HL-60 (cell line): ENCODE measurements at regions not wholly inside any gene's neighbourhood (a gene's known extent, or its start where the extent isn't known, plus 50 kb on each side); places are given as distances from the start of the nearest gene placed in this dataset.

Experiments used
- DNase-seq, 2 experiments: peaks; one replicate each; pipeline ENCODE4 v3.0.0-alpha.2; 2010 to 2020; ENCODE audit warnings: low read depth in 1 of 2, low spot score in 1 of 2
- H3K27ac ChIP-seq: fragments of 250-450 bp; sonication (Bioruptor Pico); replicated peaks from 2 replicates; pipeline ENCODE4 v1.5.1; 2020; ENCODE audit warnings: mild to moderate bottlenecking, moderate library complexity
- H3K27me3 ChIP-seq: fragments of 250-450 bp; sonication (Bioruptor Pico); 2 replicates; pipeline ENCODE4 v1.5.1; 2021; ENCODE audit warnings: mild to moderate bottlenecking, moderate library complexity; ENCODE audit not compliant: insufficient read depth, poor library complexity, severe bottlenecking
- H3K4me3 ChIP-seq: replicated peaks from 2 replicates; pipeline ENCODE4 v1.5.1; 2011; ENCODE audit warnings: mild to moderate bottlenecking, control low read depth, low read length; ENCODE audit not compliant: insufficient read depth
- GABPA ChIP-seq: IDR thresholded peaks from 2 replicates; pipeline ENCODE4 v1.6.1; 2012; ENCODE audit warnings: low read depth
- POLR2AphosphoS5 ChIP-seq: IDR thresholded peaks from 2 replicates; pipeline ENCODE4 v1.6.1; 2012; ENCODE audit warnings: low read depth
- REST ChIP-seq: IDR thresholded peaks from 2 replicates; pipeline ENCODE4 v1.6.1; 2012; ENCODE audit warnings: low read depth; ENCODE audit not compliant: insufficient replicate concordance
- SPI1 ChIP-seq: IDR thresholded peaks from 2 replicates; pipeline ENCODE4 v1.6.1; 2012; ENCODE audit warnings: low read depth, mild to moderate bottlenecking, borderline replicate concordance
- TF ChIP-seq, protein P1 (sequence below): IDR thresholded peaks from one replicate; pipeline ENCODE4 v1.5.1; 2011; ENCODE audit warnings: low read length, control low read depth, inconsistent platforms; ENCODE audit not compliant: insufficient read depth

GRCh38 chr16:56090076-56090475, 101.2 kb upstream of the GNAO1 start:
- DNase-seq = no peak
- Histone ChIP-seq H3K27me3 (no peaks in the 10 kb centered on the region), H3K4me3 (no peak overlapping the region), H3K27ac (no peak overlapping the region)
- TF ChIP-seq SPI1 (no peak), REST (no peak), POLR2AphosphoS5 (no peak), GABPA (no peak)
- TF ChIP-seq, protein P1, sequence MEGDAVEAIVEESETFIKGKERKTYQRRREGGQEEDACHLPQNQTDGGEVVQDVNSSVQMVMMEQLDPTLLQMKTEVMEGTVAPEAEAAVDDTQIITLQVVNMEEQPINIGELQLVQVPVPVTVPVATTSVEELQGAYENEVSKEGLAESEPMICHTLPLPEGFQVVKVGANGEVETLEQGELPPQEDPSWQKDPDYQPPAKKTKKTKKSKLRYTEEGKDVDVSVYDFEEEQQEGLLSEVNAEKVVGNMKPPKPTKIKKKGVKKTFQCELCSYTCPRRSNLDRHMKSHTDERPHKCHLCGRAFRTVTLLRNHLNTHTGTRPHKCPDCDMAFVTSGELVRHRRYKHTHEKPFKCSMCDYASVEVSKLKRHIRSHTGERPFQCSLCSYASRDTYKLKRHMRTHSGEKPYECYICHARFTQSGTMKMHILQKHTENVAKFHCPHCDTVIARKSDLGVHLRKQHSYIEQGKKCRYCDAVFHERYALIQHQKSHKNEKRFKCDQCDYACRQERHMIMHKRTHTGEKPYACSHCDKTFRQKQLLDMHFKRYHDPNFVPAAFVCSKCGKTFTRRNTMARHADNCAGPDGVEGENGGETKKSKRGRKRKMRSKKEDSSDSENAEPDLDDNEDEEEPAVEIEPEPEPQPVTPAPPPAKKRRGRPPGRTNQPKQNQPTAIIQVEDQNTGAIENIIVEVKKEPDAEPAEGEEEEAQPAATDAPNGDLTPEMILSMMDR = no peak

DNA sequence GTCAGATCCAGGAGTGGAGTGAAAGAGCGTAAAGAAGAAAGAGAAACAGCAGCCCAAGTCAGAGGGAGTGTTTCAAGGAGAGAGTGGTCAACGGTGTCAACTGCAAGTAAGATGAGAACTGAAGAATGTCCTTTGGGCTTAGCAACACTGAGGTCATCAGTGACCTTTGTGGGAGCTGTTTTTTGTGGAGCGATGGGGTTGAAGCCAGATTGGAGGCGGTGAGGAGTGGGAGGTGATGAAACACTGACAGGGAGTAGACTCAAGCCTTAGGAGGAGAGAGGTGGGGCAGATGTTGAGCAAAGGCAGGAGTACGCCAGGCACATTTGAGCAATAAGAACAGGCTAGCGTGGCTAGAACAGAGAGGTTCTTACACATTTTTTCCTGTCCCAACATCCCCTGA, 103.7 kb upstream of the GNAO1 start:
- no peak for DNase-seq
- TF ChIP-seq POLR2AphosphoS5 (no peak), GABPA (no peak), SPI1 (no peak), REST (no peak)
- TF ChIP-seq, protein P1 = no peak
- Histone ChIP-seq H3K27me3 (no peaks in the 10 kb centered on the region), H3K27ac (no peak overlapping the region), H3K4me3 (no peak overlapping the region)

- Histone ChIP-seq H3K4me3 (no peak overlapping the region), H3K27me3 (no peaks in the 10 kb centered on the region), H3K27ac (no peak overlapping the region)
- DNase-seq = no peak
- no peak for TF ChIP-seq SPI1
- TF ChIP-seq GABPA = no peak
- TF ChIP-seq REST = no peak
- TF ChIP-seq, protein P1 = no peak
- TF ChIP-seq POLR2AphosphoS5 = no peak
Observed at GRCh38 chr16:56081371-56081770, 109.9 kb upstream of the GNAO1 start.
